Fibroblast of the aortic adventitia (primary cell): ENCODE measurements at regions not wholly inside any gene's neighbourhood (a gene's known extent, or its start where the extent isn't known, plus 50 kb on each side); places are given as distances from the start of the nearest gene placed in this dataset.

Experiments
- DNase-seq: peaks from one replicate; pipeline ENCODE4 v3.0.0-alpha.2; 2010; ENCODE audit warnings: low read depth
- H3K4me3 ChIP-seq: 2 replicates; pipeline ENCODE4 v1.5.1; 2011; ENCODE audit warnings: low read depth, mild to moderate bottlenecking, control low read depth, low read length, moderate library complexity
- CTCF ChIP-seq: IDR thresholded peaks from 2 replicates; pipeline ENCODE4 v1.5.1; 2011; ENCODE audit warnings: mild to moderate bottlenecking, low read length, control low read depth, inconsistent platforms; ENCODE audit not compliant: insufficient read depth

- no peak for TF ChIP-seq CTCF
- no peak for DNase-seq
- no peak overlapping the region for H3K4me3 ChIP-seq
Measured at GRCh38 chr10:85238676-85239075, 910.3 kb downstream of the CCSER2 start.

GRCh38 chr10:85250304-85250703 lies 921.9 kb downstream of the CCSER2 start:
- H3K4me3 ChIP-seq = no peak overlapping the region
- DNase-seq = no peak
- no peak for TF ChIP-seq CTCF

GRCh38 chr10:85256481-85256880 lies 928.1 kb downstream of the CCSER2 start:
- no peak for DNase-seq
- TF ChIP-seq CTCF = no peak
- H3K4me3 ChIP-seq = no peak overlapping the region

GRCh38 chr10:85259908-85260307 lies 931.5 kb downstream of the CCSER2 start:
- H3K4me3 ChIP-seq = no peak overlapping the region
- no peak for TF ChIP-seq CTCF
- no peak for DNase-seq

GRCh38 chr10:85262992-85263391 lies 934.6 kb downstream of the CCSER2 start:
- no peak for DNase-seq
- H3K4me3 ChIP-seq = no peak overlapping the region
- no peak for TF ChIP-seq CTCF

- DNase-seq = no peak
Measured at GRCh38 chr10:85265121-85265520, 936.7 kb downstream of the CCSER2 start.

More at GRCh38 chr10:85265121-85265520, 936.7 kb downstream of the CCSER2 start:
- no peak for TF ChIP-seq CTCF
- no peak overlapping the region for H3K4me3 ChIP-seq
